ENCODE measurements at regions not wholly inside any gene's neighbourhood (a gene's known extent, or its start where the extent isn't known, plus 50 kb on each side); places are given as distances from the start of the nearest gene placed in this dataset.

DNA sequence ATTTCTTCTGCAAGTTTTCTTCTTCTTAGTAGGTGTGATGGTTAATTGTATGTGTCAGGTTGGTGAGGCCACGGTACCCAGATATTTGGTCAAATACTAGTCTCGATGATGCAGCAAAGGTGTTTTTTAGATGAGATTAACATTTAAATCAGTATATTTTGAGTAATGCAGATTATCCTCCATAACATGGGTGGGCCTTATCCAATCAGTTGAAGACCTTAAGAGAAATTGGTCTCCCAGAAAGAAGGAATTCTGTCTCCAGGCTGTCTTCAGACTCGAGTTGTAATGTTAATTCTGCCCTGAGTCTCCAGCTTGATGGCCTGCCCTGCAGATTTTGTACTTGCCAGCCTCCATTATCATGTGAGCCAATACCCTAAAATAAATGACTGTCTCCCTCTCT is 122.5 kb upstream of the TSPAN5 start:
- no peak overlapping the region for H2BK12ac ChIP-seq (ENCODE audit: low read length in 2 of 2)
- no peak overlapping the region for H2BK120ac ChIP-seq (ENCODE audit: low read depth, low read length)
- H3K14ac ChIP-seq (ENCODE audit: low read length in 2 of 2) = no peak overlapping the region
- H3K4me3 ChIP-seq (ENCODE audit: insufficient read depth in 1 of 2, low read depth in 1 of 2, low read length in 2 of 2) = no peak overlapping the region
- no peak for DNase-seq
- H4K91ac ChIP-seq (ENCODE audit: low read length) = no peak overlapping the region
- H3K27ac ChIP-seq (ENCODE audit: low read length, poor library complexity, severe bottlenecking) = no peak overlapping the region
- no peak overlapping the region for H3K4ac ChIP-seq (ENCODE audit: low read depth in 1 of 2, low read length in 2 of 2)
- H3K23ac ChIP-seq (ENCODE audit: low read length in 2 of 2) = no peak overlapping the region
- H2BK5ac ChIP-seq (ENCODE audit: low read depth, low read length, poor library complexity, severe bottlenecking) = no peak overlapping the region
- H3K27me3 ChIP-seq (ENCODE audit: control insufficient read depth in 1 of 2, insufficient read depth in 1 of 2, low read length in 2 of 2) = peaks cover 0 to 30% of the 10 kb centered on the region in 2 experiments
- H4K8ac ChIP-seq (ENCODE audit: low read length) = no peak overlapping the region
- no peak overlapping the region for H3K4me2 ChIP-seq (ENCODE audit: low read length, poor library complexity, severe bottlenecking)
- H3K9ac ChIP-seq (ENCODE audit: low read length) = no peak overlapping the region
- H3K36me3 ChIP-seq (ENCODE audit: control insufficient read depth in 1 of 2, insufficient read depth in 2 of 2, low read depth in 1 of 2, low read length in 2 of 2) = no peaks in the 10 kb centered on the region
- H3K4me1 ChIP-seq (ENCODE audit: control insufficient read depth, insufficient read depth, low read depth, low read length) = no peaks in the 10 kb centered on the region
- H2BK15ac ChIP-seq (ENCODE audit: low read depth, poor library complexity, severe bottlenecking) = no peak overlapping the region
- H2AFZ ChIP-seq (ENCODE audit: low read depth, low read length) = no peak overlapping the region
- 43% methylated on average over 1 of the region's 3 CpGs for WGBS
- no peaks in the 10 kb centered on the region for H3K79me1 ChIP-seq (replicated peaks; ENCODE audit: low read length, poor library complexity, severe bottlenecking)
- no peak overlapping the region for H3K18ac ChIP-seq (ENCODE audit: low read depth in 1 of 2, low read length in 2 of 2)
- no peak overlapping the region for H2AK5ac ChIP-seq (ENCODE audit: low read length, severe bottlenecking)
- H3K9me3 ChIP-seq (ENCODE audit: control insufficient read depth, low read length) = peaks cover 3% of the 10 kb centered on the region

DNA sequence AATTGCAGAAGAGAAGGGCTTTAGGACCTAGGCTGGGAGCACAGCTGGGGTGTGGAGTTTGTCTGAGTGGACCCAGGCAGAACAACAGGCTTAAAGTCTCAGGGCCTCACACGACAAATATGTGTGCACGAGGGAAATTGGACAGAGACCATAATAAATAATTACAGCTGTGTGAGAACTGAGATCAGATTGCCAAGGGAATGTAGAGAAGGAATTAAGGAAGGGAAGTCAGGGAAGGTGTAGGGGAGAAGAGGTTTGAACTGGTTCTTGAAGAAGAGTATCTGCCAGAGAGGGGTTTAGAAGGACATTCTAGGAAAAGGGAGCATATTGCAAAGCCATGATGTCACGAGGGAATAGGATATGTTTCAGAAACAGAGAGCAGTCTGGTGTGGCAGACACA is 120.7 kb upstream of the TSPAN5 start:
- Histone ChIP-seq H3K4me3 (ENCODE audit: insufficient read depth in 1 of 2, low read depth in 1 of 2, low read length in 2 of 2) (no peak overlapping the region), H3K23ac (ENCODE audit: low read length in 2 of 2) (no peak overlapping the region)
- 67% methylated on average over 3 of the region's 3 CpGs for WGBS

GRCh38 chr4:98778206-98778605 is 119.8 kb upstream of the TSPAN5 start:
- H3K14ac ChIP-seq (ENCODE audit: low read length in 2 of 2) = no peak overlapping the region
- H3K23ac ChIP-seq (ENCODE audit: low read length in 2 of 2) = no peak overlapping the region
- no peak overlapping the region for H2BK120ac ChIP-seq (ENCODE audit: low read depth, low read length)
- H4K91ac ChIP-seq (ENCODE audit: low read length) = no peak overlapping the region
- H4K8ac ChIP-seq (ENCODE audit: low read length) = no peak overlapping the region
- peak; percentile 94 for DNase-seq
- H3K4me3 ChIP-seq (ENCODE audit: insufficient read depth in 1 of 2, low read depth in 1 of 2, low read length in 2 of 2) = no peak overlapping the region
- H3K18ac ChIP-seq (ENCODE audit: low read depth in 1 of 2, low read length in 2 of 2) = peak overlapping the region in 1 of 2 experiments; percentile 40
- H3K27me3 ChIP-seq (ENCODE audit: control insufficient read depth in 1 of 2, insufficient read depth in 1 of 2, low read length in 2 of 2) = peaks cover 0 to 19% of the 10 kb centered on the region in 2 experiments
- H2AK5ac ChIP-seq (ENCODE audit: low read length, severe bottlenecking) = no peak overlapping the region
- no peaks in the 10 kb centered on the region for H3K4me1 ChIP-seq (ENCODE audit: control insufficient read depth, insufficient read depth, low read depth, low read length)
- no peak overlapping the region for H3K9ac ChIP-seq (ENCODE audit: low read length)
- H2BK5ac ChIP-seq (ENCODE audit: low read depth, low read length, poor library complexity, severe bottlenecking) = no peak overlapping the region
- 38% methylated on average over 1 of the region's 4 CpGs for WGBS
- H3K79me1 ChIP-seq (replicated peaks; ENCODE audit: low read length, poor library complexity, severe bottlenecking) = no peaks in the 10 kb centered on the region
- H3K27ac ChIP-seq (ENCODE audit: low read length, poor library complexity, severe bottlenecking) = no peak overlapping the region
- H2AFZ ChIP-seq (ENCODE audit: low read depth, low read length) = no peak overlapping the region
- no peak overlapping the region for H2BK12ac ChIP-seq (ENCODE audit: low read length in 2 of 2)
- H3K4me2 ChIP-seq (ENCODE audit: low read length, poor library complexity, severe bottlenecking) = no peak overlapping the region
- no peak overlapping the region for H3K4ac ChIP-seq (ENCODE audit: low read depth in 1 of 2, low read length in 2 of 2)
- H2BK15ac ChIP-seq (ENCODE audit: low read depth, poor library complexity, severe bottlenecking) = no peak overlapping the region
- no peaks in the 10 kb centered on the region for H3K36me3 ChIP-seq (ENCODE audit: control insufficient read depth in 1 of 2, insufficient read depth in 2 of 2, low read depth in 1 of 2, low read length in 2 of 2)
- no peaks in the 10 kb centered on the region for H3K9me3 ChIP-seq (ENCODE audit: control insufficient read depth, low read length)

More for the DNA sequence above, 120.7 kb upstream of the TSPAN5 start:
- Histone ChIP-seq H3K18ac (ENCODE audit: low read depth in 1 of 2, low read length in 2 of 2) (no peak overlapping the region), H3K27me3 (ENCODE audit: control insufficient read depth in 1 of 2, insufficient read depth in 1 of 2, low read length in 2 of 2) (peaks cover 0 to 22% of the 10 kb centered on the region in 2 experiments), H3K4ac (ENCODE audit: low read depth in 1 of 2, low read length in 2 of 2) (peak overlapping the region in 1 of 2 experiments; percentile 47), H3K27ac (ENCODE audit: low read length, poor library complexity, severe bottlenecking) (no peak overlapping the region), H3K9ac (ENCODE audit: low read length) (no peak overlapping the region), H3K14ac (ENCODE audit: low read length in 2 of 2) (no peak overlapping the region), H2AFZ (ENCODE audit: low read depth, low read length) (no peak overlapping the region), H3K4me1 (ENCODE audit: control insufficient read depth, insufficient read depth, low read depth, low read length) (no peaks in the 10 kb centered on the region), H4K8ac (ENCODE audit: low read length) (no peak overlapping the region), H3K4me2 (ENCODE audit: low read length, poor library complexity, severe bottlenecking) (no peak overlapping the region), H2BK5ac (ENCODE audit: low read depth, low read length, poor library complexity, severe bottlenecking) (no peak overlapping the region), H2BK120ac (ENCODE audit: low read depth, low read length) (no peak overlapping the region), H2BK15ac (ENCODE audit: low read depth, poor library complexity, severe bottlenecking) (no peak overlapping the region), H3K36me3 (ENCODE audit: control insufficient read depth in 1 of 2, insufficient read depth in 2 of 2, low read depth in 1 of 2, low read length in 2 of 2) (no peaks in the 10 kb centered on the region), H3K79me1 (replicated peaks; ENCODE audit: low read length, poor library complexity, severe bottlenecking) (no peaks in the 10 kb centered on the region), H2AK5ac (ENCODE audit: low read length, severe bottlenecking) (no peak overlapping the region), H2BK12ac (ENCODE audit: low read length in 2 of 2) (peak overlapping the region in 1 of 2 experiments; percentile 17), H4K91ac (ENCODE audit: low read length) (peak overlapping the region; percentile 3), H3K9me3 (ENCODE audit: control insufficient read depth, low read length) (no peaks in the 10 kb centered on the region)
- peak; percentile 15 for DNase-seq

DNA sequence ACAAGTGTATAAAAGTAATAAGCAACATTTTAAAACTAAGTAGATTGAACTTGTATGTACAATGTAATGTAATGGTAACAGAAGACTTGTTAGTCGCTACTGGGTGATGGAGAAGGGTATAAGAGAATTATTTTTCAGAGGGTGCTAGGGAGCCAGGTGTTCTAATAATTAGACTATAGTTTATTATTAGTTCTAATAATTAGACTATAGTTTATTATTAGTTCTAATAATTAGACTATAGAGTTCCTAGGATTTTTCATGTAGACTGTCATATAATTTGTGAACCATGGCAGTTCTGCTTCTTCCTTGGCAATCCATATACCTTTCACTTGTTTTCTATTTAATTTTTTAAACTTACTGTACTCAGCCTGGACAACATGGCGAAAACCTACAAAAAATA is 117.3 kb upstream of the TSPAN5 start:
- H3K23ac ChIP-seq (ENCODE audit: low read length in 2 of 2) = no peak overlapping the region
- no peak overlapping the region for H2BK12ac ChIP-seq (ENCODE audit: low read length in 2 of 2)
- no peak for DNase-seq
- H3K14ac ChIP-seq (ENCODE audit: low read length in 2 of 2) = no peak overlapping the region
- 91% methylated on average over 2 of the region's 2 CpGs for WGBS
- no peak overlapping the region for H2BK120ac ChIP-seq (ENCODE audit: low read depth, low read length)
- H3K36me3 ChIP-seq (ENCODE audit: control insufficient read depth in 1 of 2, insufficient read depth in 2 of 2, low read depth in 1 of 2, low read length in 2 of 2) = no peaks in the 10 kb centered on the region
- no peak overlapping the region for H3K27ac ChIP-seq (ENCODE audit: low read length, poor library complexity, severe bottlenecking)
- H2AK5ac ChIP-seq (ENCODE audit: low read length, severe bottlenecking) = no peak overlapping the region
- H3K4ac ChIP-seq (ENCODE audit: low read depth in 1 of 2, low read length in 2 of 2) = no peak overlapping the region
- peaks cover 0 to 6% of the 10 kb centered on the region in 2 experiments for H3K27me3 ChIP-seq (ENCODE audit: control insufficient read depth in 1 of 2, insufficient read depth in 1 of 2, low read length in 2 of 2)
- H4K8ac ChIP-seq (ENCODE audit: low read length) = no peak overlapping the region
- no peak overlapping the region for H3K18ac ChIP-seq (ENCODE audit: low read depth in 1 of 2, low read length in 2 of 2)
- no peak overlapping the region for H4K91ac ChIP-seq (ENCODE audit: low read length)
- no peak overlapping the region for H2BK5ac ChIP-seq (ENCODE audit: low read depth, low read length, poor library complexity, severe bottlenecking)
- no peak overlapping the region for H2BK15ac ChIP-seq (ENCODE audit: low read depth, poor library complexity, severe bottlenecking)
- no peak overlapping the region for H2AFZ ChIP-seq (ENCODE audit: low read depth, low read length)
- H3K9ac ChIP-seq (ENCODE audit: low read length) = no peak overlapping the region
- no peak overlapping the region for H3K4me3 ChIP-seq (ENCODE audit: insufficient read depth in 1 of 2, low read depth in 1 of 2, low read length in 2 of 2)
- no peak overlapping the region for H3K4me2 ChIP-seq (ENCODE audit: low read length, poor library complexity, severe bottlenecking)
- H3K9me3 ChIP-seq (ENCODE audit: control insufficient read depth, low read length) = no peaks in the 10 kb centered on the region
- H3K4me1 ChIP-seq (ENCODE audit: control insufficient read depth, insufficient read depth, low read depth, low read length) = no peaks in the 10 kb centered on the region
- H3K79me1 ChIP-seq (replicated peaks; ENCODE audit: low read length, poor library complexity, severe bottlenecking) = no peaks in the 10 kb centered on the region

All from mesenchymal stem cell (in vitro differentiated cells and primary cell).